ENCODE measurements at regions not wholly inside any gene's neighbourhood (a gene's known extent, or its start where the extent isn't known, plus 50 kb on each side); places are given as distances from the start of the nearest gene placed in this dataset.
"Not testable (repeated sequence)": the region's sequence is repeated elsewhere in the genome, so short reads cannot be mapped to it uniquely, and the experiment has no call there.

DNA sequence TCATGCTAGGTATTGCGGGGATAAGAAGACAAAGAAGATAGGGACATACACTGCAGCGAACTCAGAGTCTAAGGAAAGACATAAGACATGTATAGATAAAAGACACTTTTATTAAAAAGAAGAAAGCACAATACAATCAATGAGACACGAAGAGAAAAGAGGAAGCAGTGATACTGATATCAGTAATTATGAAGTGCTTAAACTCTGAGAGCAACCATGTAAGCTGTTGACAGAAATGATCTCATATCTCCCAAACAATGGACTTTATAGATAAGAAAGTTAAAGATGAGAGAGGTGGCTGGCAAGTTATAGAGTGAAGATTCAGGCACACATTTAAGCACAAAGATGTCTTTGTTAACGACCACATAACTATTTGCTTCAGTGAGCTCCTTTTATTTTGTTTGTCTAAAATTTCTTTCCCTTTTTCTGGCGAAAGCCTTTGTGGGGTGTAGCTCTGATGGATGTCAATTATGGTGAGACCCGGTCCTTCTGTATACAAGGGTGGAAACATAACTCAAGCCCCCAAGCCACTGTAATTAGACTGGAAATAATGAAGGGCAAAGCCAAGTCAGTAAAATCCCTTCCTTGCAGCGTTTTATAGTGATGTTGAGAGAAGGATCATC lies 818.0 kb upstream of the SLC10A2 start:
- intact Hi-C loops (cut with DNase I) = no loop called here
- no peak overlapping the region for H3K27ac ChIP-seq
- no peak for ATAC-seq
- H3K36me3 ChIP-seq = no peaks in the 10 kb centered on the region
- no peak for DNase-seq
- no peaks in the 10 kb centered on the region for H3K27me3 ChIP-seq
- H3K4me1 ChIP-seq = no peaks in the 10 kb centered on the region
- TF ChIP-seq, protein P1, sequence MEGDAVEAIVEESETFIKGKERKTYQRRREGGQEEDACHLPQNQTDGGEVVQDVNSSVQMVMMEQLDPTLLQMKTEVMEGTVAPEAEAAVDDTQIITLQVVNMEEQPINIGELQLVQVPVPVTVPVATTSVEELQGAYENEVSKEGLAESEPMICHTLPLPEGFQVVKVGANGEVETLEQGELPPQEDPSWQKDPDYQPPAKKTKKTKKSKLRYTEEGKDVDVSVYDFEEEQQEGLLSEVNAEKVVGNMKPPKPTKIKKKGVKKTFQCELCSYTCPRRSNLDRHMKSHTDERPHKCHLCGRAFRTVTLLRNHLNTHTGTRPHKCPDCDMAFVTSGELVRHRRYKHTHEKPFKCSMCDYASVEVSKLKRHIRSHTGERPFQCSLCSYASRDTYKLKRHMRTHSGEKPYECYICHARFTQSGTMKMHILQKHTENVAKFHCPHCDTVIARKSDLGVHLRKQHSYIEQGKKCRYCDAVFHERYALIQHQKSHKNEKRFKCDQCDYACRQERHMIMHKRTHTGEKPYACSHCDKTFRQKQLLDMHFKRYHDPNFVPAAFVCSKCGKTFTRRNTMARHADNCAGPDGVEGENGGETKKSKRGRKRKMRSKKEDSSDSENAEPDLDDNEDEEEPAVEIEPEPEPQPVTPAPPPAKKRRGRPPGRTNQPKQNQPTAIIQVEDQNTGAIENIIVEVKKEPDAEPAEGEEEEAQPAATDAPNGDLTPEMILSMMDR (IDR thresholded peaks at IDR 0.05) = no peak
- TF ChIP-seq POLR2A (IDR thresholded peaks at IDR 0.05) = no peak
- no peaks in the 10 kb centered on the region for H3K9me3 ChIP-seq
- H3K4me3 ChIP-seq = no peak overlapping the region
- WGBS (ENCODE audit: insufficient coverage, low coverage, low lambda C conversion rate, missing lambda C conversion rate) = 36% methylated on average over 7 of the region's 7 CpGs

DNA sequence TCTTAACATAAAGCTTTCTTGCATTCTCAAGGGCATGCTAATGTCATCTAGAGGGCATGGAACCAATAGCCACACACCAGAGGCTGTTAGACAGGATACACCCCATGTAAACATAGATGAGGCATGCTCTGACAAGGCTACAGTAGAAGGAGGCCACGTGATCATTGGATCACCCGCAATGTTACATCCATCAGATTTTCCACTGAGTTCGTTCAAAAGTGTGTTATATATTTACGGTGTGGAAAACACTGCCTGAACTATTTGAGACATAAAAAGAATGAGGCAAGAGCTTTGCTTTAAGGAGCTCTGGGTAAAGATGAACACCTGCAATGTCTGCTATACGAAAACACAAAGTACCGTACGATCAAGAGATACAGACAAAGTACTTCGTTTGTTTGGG lies 817.5 kb upstream of the SLC10A2 start:
- intact Hi-C loops (cut with DNase I) = no loop called here
- Histone ChIP-seq H3K27me3 (no peaks in the 10 kb centered on the region), H3K4me1 (no peaks in the 10 kb centered on the region), H3K9me3 (no peaks in the 10 kb centered on the region), H3K36me3 (no peaks in the 10 kb centered on the region), H3K27ac (no peak overlapping the region), H3K4me3 (no peak overlapping the region)
- DNase-seq (no peak), ATAC-seq (no peak)
- TF ChIP-seq POLR2A (IDR thresholded peaks at IDR 0.05) = no peak
- TF ChIP-seq, protein P1 (IDR thresholded peaks at IDR 0.05) = no peak
- 58% methylated on average over 8 of the region's 8 CpGs for WGBS (ENCODE audit: insufficient coverage, low coverage, low lambda C conversion rate, missing lambda C conversion rate)

DNA sequence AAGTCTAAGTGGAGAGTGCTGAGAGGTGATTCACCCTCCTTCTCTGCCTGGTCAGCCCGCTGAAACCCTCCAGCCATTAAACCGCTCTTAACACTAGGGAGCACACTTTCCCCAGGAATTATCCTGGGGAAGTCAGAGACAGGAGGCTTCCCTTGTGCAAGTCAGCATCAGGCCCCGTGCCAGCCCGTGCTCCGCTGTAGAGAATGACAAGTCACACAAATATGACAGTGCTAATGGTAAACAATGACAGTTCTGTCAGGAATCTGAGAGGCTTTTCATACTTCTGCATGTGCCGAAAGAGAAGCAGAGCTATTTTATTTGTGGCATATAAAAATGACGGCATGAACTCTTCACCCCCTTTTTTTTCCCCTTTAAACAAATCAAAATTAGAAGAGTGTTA lies 816.9 kb upstream of the SLC10A2 start:
- no peak overlapping the region for H3K27ac ChIP-seq
- WGBS (ENCODE audit: insufficient coverage, low coverage, low lambda C conversion rate, missing lambda C conversion rate) = 6% methylated on average over 7 of the region's 7 CpGs
- H3K27me3 ChIP-seq = no peaks in the 10 kb centered on the region
- TF ChIP-seq, protein P1 (IDR thresholded peaks at IDR 0.05) = peak; percentile 39 to 52 (median 44)
- TF ChIP-seq POLR2A (IDR thresholded peaks at IDR 0.05) = no peak
- H3K4me3 ChIP-seq = no peak overlapping the region
- H3K9me3 ChIP-seq = no peaks in the 10 kb centered on the region
- H3K36me3 ChIP-seq = no peaks in the 10 kb centered on the region
- H3K4me1 ChIP-seq = no peaks in the 10 kb centered on the region
- ATAC-seq = peak; percentile 95 to 100 (median 96)
- peak; percentile 75 to 92 (median 81) for DNase-seq
- intact Hi-C loops (cut with DNase I) = no loop called here

DNA sequence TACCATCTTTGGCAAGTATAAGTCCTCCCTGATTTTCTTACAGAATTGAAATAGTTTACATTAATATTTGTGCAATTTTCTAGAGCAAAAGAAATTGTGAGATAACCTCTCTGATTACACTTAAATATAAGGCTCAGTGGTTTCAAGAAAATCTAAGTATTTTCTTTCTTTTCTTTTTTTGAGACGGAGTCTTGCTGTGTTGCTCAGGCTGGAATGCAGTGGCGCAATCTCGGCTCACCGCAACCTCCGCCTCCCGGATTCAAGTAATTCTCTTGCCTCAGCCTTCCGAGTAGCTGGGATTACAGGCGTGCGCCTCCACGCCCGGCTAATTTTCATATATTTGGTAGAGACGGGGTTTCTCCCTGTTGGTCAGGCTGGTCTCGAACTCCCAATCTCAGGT lies 813.9 kb upstream of the SLC10A2 start:
- DNase-seq; H3K36me3 ChIP-seq; H3K27ac ChIP-seq; H3K4me1 ChIP-seq; intact Hi-C loops (cut with DNase I); H3K4me3 ChIP-seq; H3K27me3 ChIP-seq; ATAC-seq; H3K9me3 ChIP-seq: not testable (repeated sequence)
- 91% methylated on average over 12 of the region's 13 CpGs for WGBS (ENCODE audit: insufficient coverage, low coverage, low lambda C conversion rate, missing lambda C conversion rate)

DNA sequence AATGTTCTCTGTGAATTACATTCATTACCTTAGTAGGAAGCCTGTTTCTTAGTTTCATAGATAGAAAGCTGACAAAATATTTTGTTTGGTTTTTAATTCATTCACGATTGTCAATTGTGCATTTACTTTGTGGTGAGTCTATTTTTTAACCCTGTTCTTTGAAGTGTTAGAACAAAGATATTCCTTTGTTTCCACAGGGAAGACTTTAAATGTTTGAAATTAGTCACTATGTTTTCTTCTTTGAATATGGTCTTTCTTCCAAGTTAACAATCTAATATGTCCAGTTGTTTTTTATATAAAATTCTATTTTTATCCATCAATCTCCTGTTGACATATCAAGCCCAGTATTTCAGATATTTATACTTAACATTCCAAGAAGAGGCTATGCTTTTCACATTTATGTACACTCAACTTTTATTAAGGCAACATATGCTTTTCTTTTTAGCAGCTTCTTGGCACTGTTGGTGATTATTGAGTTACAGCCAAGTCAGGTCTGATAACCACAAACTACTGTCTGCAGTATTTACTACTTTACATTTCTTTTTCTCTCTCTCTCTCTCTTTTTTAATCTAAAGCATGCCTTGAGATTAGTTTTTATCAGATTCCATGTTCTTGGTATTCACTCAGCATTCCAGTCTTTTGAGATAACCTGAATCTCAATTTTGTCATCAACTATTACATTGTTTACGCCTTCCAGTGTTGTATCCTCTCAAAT lies 812.8 kb upstream of the SLC10A2 start:
- ATAC-seq = no peak
- no peak for DNase-seq
- TF ChIP-seq, protein P1 (IDR thresholded peaks at IDR 0.05) = no peak
- TF ChIP-seq POLR2A (IDR thresholded peaks at IDR 0.05) = no peak
- intact Hi-C loops (cut with DNase I) = no loop called here
- 33% methylated on average over 2 of the region's 2 CpGs for WGBS (ENCODE audit: insufficient coverage, low coverage, low lambda C conversion rate, missing lambda C conversion rate)
- Histone ChIP-seq H3K36me3 (no peaks in the 10 kb centered on the region), H3K9me3 (no peaks in the 10 kb centered on the region), H3K4me1 (no peaks in the 10 kb centered on the region), H3K27ac (no peak overlapping the region), H3K4me3 (no peak overlapping the region), H3K27me3 (no peaks in the 10 kb centered on the region)

Data from right lobe of liver (tissue), 6 donors.